ENCODE measurements at regions not wholly inside any gene's neighbourhood (a gene's known extent, or its start where the extent isn't known, plus 50 kb on each side); places are given as distances from the start of the nearest gene placed in this dataset.

GRCh38 chr4:52371841-52372240 lies 287.3 kb downstream of the USP46 start:
- Histone ChIP-seq H3K27me3 (no peaks in the 10 kb centered on the region), H3K36me3 (no peaks in the 10 kb centered on the region), H3K9me3 (no peaks in the 10 kb centered on the region), H3K4me1 (no peaks in the 10 kb centered on the region), H3K4me3 (ENCODE audit: low read depth, low read length) (no peak overlapping the region)
- no peak for TF ChIP-seq CTCF (IDR thresholded peaks at IDR 0.05; ENCODE audit: low read depth, low read length)
- DNase-seq: no peak

- no peak for TF ChIP-seq CTCF (IDR thresholded peaks at IDR 0.05; ENCODE audit: low read depth, low read length)
- Histone ChIP-seq H3K27me3 (no peaks in the 10 kb centered on the region), H3K9me3 (no peaks in the 10 kb centered on the region), H3K36me3 (no peaks in the 10 kb centered on the region), H3K4me1 (no peaks in the 10 kb centered on the region), H3K4me3 (ENCODE audit: low read depth, low read length) (no peak overlapping the region)
- DNase-seq: no peak
Measured at GRCh38 chr4:52372269-52372668, 286.8 kb downstream of the USP46 start.

GRCh38 chr4:52372747-52373146 lies 286.4 kb downstream of the USP46 start:
- DNase-seq: no peak
- TF ChIP-seq CTCF (IDR thresholded peaks at IDR 0.05; ENCODE audit: low read depth, low read length): no peak

GRCh38 chr4:52373650-52374049 lies 285.5 kb downstream of the USP46 start:
- no peak for DNase-seq
- Histone ChIP-seq H3K4me1 (no peaks in the 10 kb centered on the region), H3K27me3 (no peaks in the 10 kb centered on the region), H3K4me3 (ENCODE audit: low read depth, low read length) (no peak overlapping the region), H3K36me3 (no peaks in the 10 kb centered on the region), H3K9me3 (no peaks in the 10 kb centered on the region)
- no peak for TF ChIP-seq CTCF (IDR thresholded peaks at IDR 0.05; ENCODE audit: low read depth, low read length)

More at GRCh38 chr4:52372747-52373146, 286.4 kb downstream of the USP46 start:
- Histone ChIP-seq H3K27me3 (no peaks in the 10 kb centered on the region), H3K4me1 (no peaks in the 10 kb centered on the region), H3K4me3 (ENCODE audit: low read depth, low read length) (no peak overlapping the region), H3K9me3 (no peaks in the 10 kb centered on the region), H3K36me3 (no peaks in the 10 kb centered on the region)

- TF ChIP-seq CTCF (IDR thresholded peaks at IDR 0.05; ENCODE audit: low read depth, low read length): no peak
Measured at GRCh38 chr4:52374877-52375276, 284.2 kb downstream of the USP46 start.

GRCh38 chr4:52376132-52376704 lies 282.9 kb downstream of the USP46 start:
- peak; percentile 56 for TF ChIP-seq CTCF (IDR thresholded peaks at IDR 0.05; ENCODE audit: low read depth, low read length)
- no peak overlapping the region for H3K4me3 ChIP-seq (ENCODE audit: low read depth, low read length)
- no peaks in the 10 kb centered on the region for H3K9me3 ChIP-seq
- H3K4me1 ChIP-seq: no peaks in the 10 kb centered on the region
- DNase-seq: peak; percentile 41
- no peaks in the 10 kb centered on the region for H3K27me3 ChIP-seq
- no peaks in the 10 kb centered on the region for H3K36me3 ChIP-seq

More at GRCh38 chr4:52374877-52375276, 284.2 kb downstream of the USP46 start:
- H3K36me3 ChIP-seq: no peaks in the 10 kb centered on the region
- H3K4me3 ChIP-seq (ENCODE audit: low read depth, low read length): no peak overlapping the region
- no peaks in the 10 kb centered on the region for H3K9me3 ChIP-seq
- no peaks in the 10 kb centered on the region for H3K27me3 ChIP-seq
- no peak for DNase-seq
- no peaks in the 10 kb centered on the region for H3K4me1 ChIP-seq
